GM12878 (cell line): ENCODE measurements at regions not wholly inside any gene's neighbourhood (a gene's known extent, or its start where the extent isn't known, plus 50 kb on each side); places are given as distances from the start of the nearest gene placed in this dataset.

Experiments used
- ATAC-seq: fragments of 200-7000 bp; cut with Tn5 transposase; 3 replicates; pipeline ENCODE4 v1.9.1; 2020; ENCODE audit warnings: mild to moderate bottlenecking, moderate library complexity
- BruUV-seq: library from RNA; stranded (reverse); fragments of 400-500 nt; replicated peaks from 2 replicates; lab custom pipeline; 2021; lab: Mats Ljungman, UMichigan
- CTCF ChIA-PET: fragments of 300-600 bp; sonication (Branson Sonifier 250); formaldehyde crosslinking; extraction: SDS; loops from one replicate; lab custom pipeline; 2021; ENCODE audit warnings: inconsistent platforms; lab: Yijun Ruan, JAX
- POLR2A ChIA-PET: fragments of 350-600 bp; formaldehyde crosslinking; extraction: SDS; loops from one replicate; lab custom pipeline; 2021; ENCODE audit warnings: inconsistent platforms; lab: Charles Lee
- RAD21 ChIA-PET: fragments of 300-600 bp; sonication (Branson Sonifier 250); formaldehyde crosslinking; loops from one replicate; lab custom pipeline; 2023; ENCODE audit warnings: antibody characterized with exemption; ENCODE audit not compliant: unreplicated experiment; lab: Charles Lee
- SMC1A ChIA-PET: fragments of 300-600 bp; sonication (Branson Sonifier 250); formaldehyde crosslinking; loops from one replicate; lab custom pipeline; 2023; ENCODE audit not compliant: unreplicated experiment, uncharacterized antibody; lab: Charles Lee
- DNase-seq: peaks from one replicate; pipeline ENCODE4 v3.0.0-alpha.2; 2011; ENCODE audit warnings: low read depth, low spot score
- FAIRE-seq: peaks from 3 replicates; lab custom pipeline; 2011; peaks lifted over from hg19 to GRCh38; lab: Jason Lieb, UNC
- H2AFZ ChIP-seq: 2 replicates; pipeline ENCODE4 v1.6.0; 2011; ENCODE audit warnings: low read depth, low read length, control low read depth; ENCODE audit not compliant: control insufficient read depth
- H3K27ac ChIP-seq: 2 replicates; pipeline ENCODE4 v1.5.1; 2011; ENCODE audit warnings: control low read depth; ENCODE audit not compliant: control insufficient read depth, insufficient read depth
- H3K27me3 ChIP-seq, 2 experiments: replicated peaks in 1 of 2; 2 replicates each; pipeline versions ENCODE4 v1.6.0 to v1.6.1; 2011; ENCODE audit warnings: low read length in 1 of 2; ENCODE audit not compliant: control insufficient read depth in 2 of 2, insufficient read depth in 2 of 2
- H3K36me3 ChIP-seq, 2 experiments: 2 replicates each; pipeline ENCODE4 v1.5.1; 2011; ENCODE audit warnings: low read length in 1 of 2; ENCODE audit not compliant: control insufficient read depth in 2 of 2, insufficient read depth in 2 of 2
- H3K4me1 ChIP-seq: 2 replicates; pipeline ENCODE4 v1.6.1; 2011; ENCODE audit warnings: mild to moderate bottlenecking, low read length, moderate library complexity, mixed read lengths; ENCODE audit not compliant: control insufficient read depth, insufficient read depth
- H3K4me2 ChIP-seq: 2 replicates; pipeline ENCODE4 v1.6.0; 2011; ENCODE audit warnings: control low read depth; ENCODE audit not compliant: control insufficient read depth, insufficient read depth
- H3K4me3 ChIP-seq: fragments of 200-600 bp; sonication (generic); 2 replicates; pipeline ENCODE4 v1.5.1; 2016
- H3K79me2 ChIP-seq: 2 replicates; pipeline ENCODE4 v1.6.0; 2011; ENCODE audit warnings: low read length; ENCODE audit not compliant: control insufficient read depth, insufficient read depth
- H3K9ac ChIP-seq: 2 replicates; pipeline ENCODE4 v1.8.0; 2011; ENCODE audit warnings: low read length, control low read depth, mixed read lengths; ENCODE audit not compliant: control insufficient read depth, insufficient read depth
- H3K9me3 ChIP-seq: replicated peaks from 3 replicates; pipeline ENCODE4 v1.5.1; 2011; ENCODE audit warnings: mild to moderate bottlenecking, low read length; ENCODE audit not compliant: control insufficient read depth, insufficient read depth
- H4K20me1 ChIP-seq: 2 replicates; pipeline ENCODE4 v1.6.0; 2011; ENCODE audit not compliant: control insufficient read depth, insufficient read depth
- BCLAF1 ChIP-seq: fragments of 450-650 bp; IDR thresholded peaks from 2 replicates; pipeline ENCODE4 v1.6.1; 2017; ENCODE audit warnings: antibody characterized with exemption, mild to moderate bottlenecking, moderate library complexity
- BRCA1 ChIP-seq: IDR thresholded peaks from 2 replicates; pipeline ENCODE4 v1.6.1; 2011; ENCODE audit warnings: low read depth, low read length, improper control_type of control experiment
- JUNB ChIP-seq: IDR thresholded peaks from 2 replicates; pipeline ENCODE4 v1.6.1; 2016; ENCODE audit warnings: antibody characterized with exemption, mild to moderate bottlenecking
- KAT2A ChIP-seq: conservative IDR thresholded peaks from 2 replicates; pipeline ENCODE4 v1.6.1; 2011; ENCODE audit warnings: low read depth, low read length; ENCODE audit not compliant: control insufficient read depth
- MAX ChIP-seq: IDR thresholded peaks from 2 replicates; pipeline ENCODE4 v1.6.1; 2012; ENCODE audit warnings: low read depth, low read length, improper control_type of control experiment
- MYC ChIP-seq: IDR thresholded peaks from 2 replicates; pipeline ENCODE4 v1.6.1; 2011; ENCODE audit warnings: mild to moderate bottlenecking, low read length, moderate library complexity, inconsistent platforms; ENCODE audit not compliant: insufficient read depth, insufficient replicate concordance, insufficient read length, severe bottlenecking
- NR2C1 ChIP-seq: fragments of 450-650 bp; IDR thresholded peaks from 2 replicates; pipeline ENCODE4 v1.6.1; 2017; ENCODE audit warnings: antibody characterized with exemption, mild to moderate bottlenecking, moderate library complexity
- POLR2A ChIP-seq: IDR thresholded peaks from 2 replicates; pipeline ENCODE4 v1.6.1; 2011; ENCODE audit warnings: low read depth, mild to moderate bottlenecking, low read length
- RFX5 ChIP-seq: IDR thresholded peaks from 2 replicates; pipeline ENCODE4 v1.6.1; 2011; ENCODE audit warnings: low read depth, low read length, improper control_type of control experiment
- SIX5 ChIP-seq: IDR thresholded peaks from 2 replicates; pipeline ENCODE4 v1.6.1; 2011; ENCODE audit warnings: mild to moderate bottlenecking, low read depth, low read length, moderate library complexity; ENCODE audit not compliant: severe bottlenecking
- WRNIP1 ChIP-seq: IDR thresholded peaks from 2 replicates; pipeline ENCODE4 v1.6.1; 2011; ENCODE audit warnings: low read depth, low read length, improper control_type of control experiment, borderline replicate concordance
- ZBED1 ChIP-seq: IDR thresholded peaks from 2 replicates; pipeline ENCODE4 v1.6.1; 2016; ENCODE audit warnings: borderline replicate concordance
- ZBTB33 ChIP-seq: fragments of 450-650 bp; IDR thresholded peaks from 2 replicates; pipeline ENCODE4 v1.6.1; 2017; ENCODE audit warnings: mild to moderate bottlenecking
- ZNF207 ChIP-seq: fragments of 450-650 bp; IDR thresholded peaks from 2 replicates; pipeline ENCODE4 v1.6.1; 2014; ENCODE audit warnings: antibody characterized with exemption, mild to moderate bottlenecking, borderline replicate concordance
- WGBS: methylation state at CpG from one replicate; pipeline ENCODE4 v1.1.6; 2016; ENCODE audit warnings: low lambda C conversion rate; ENCODE audit not compliant: insufficient replicate concordance, insufficient coverage; ENCODE audit errors: missing lambda C conversion rate; 5-methylcytosine and 5-hydroxymethylcytosine counted together
- in situ Hi-C: fragments of 300-500 bp; cut with MboI; formaldehyde crosslinking; loops from 9 replicates; pipeline ENCODE4 v1.14.3; 2018; ENCODE audit warnings: mixed read lengths
- intact Hi-C: fragments of 100-400 bp; cut with micrococcal nuclease; formaldehyde crosslinking; loops from one replicate; pipeline ENCODE4 v1.14.2; 2022; ENCODE audit not compliant: unreplicated experiment

- Histone ChIP-seq H3K36me3 (no peaks in the 10 kb centered on the region), H3K27me3 (no peaks in the 10 kb centered on the region), H3K4me2 (no peak overlapping the region), H3K27ac (no peak overlapping the region), H3K9me3 (no peaks in the 10 kb centered on the region), H3K4me3 (no peak overlapping the region), H4K20me1 (no peaks in the 10 kb centered on the region), H3K4me1 (peaks cover 5% of the 10 kb centered on the region), H2AFZ (no peak overlapping the region), H3K9ac (no peak overlapping the region), H3K79me2 (no peaks in the 10 kb centered on the region)
- intact Hi-C loops (no loop called here), in situ Hi-C loops (no loop called here)
- 32% methylated on average over 4 of the region's 4 CpGs for WGBS
- FAIRE-seq (no peak), ATAC-seq (no peak), DNase-seq (no peak)
- RAD21 ChIA-PET: interaction anchor here (0.9 to 7.9 kb wide), 9 partner anchors 9 to 94 kb away, joined by 3 to 41 read pairs (median 9); partner anchors contain the start of gene ARL15
- CTCF ChIA-PET: interaction anchor here (0.8 to 4.9 kb wide), 10 partner anchors 9 to 160 kb away, joined by 3 to 22 read pairs (median 4); partner anchors contain the start of gene ARL15
- no TSS peak for BruUV-seq
- TF ChIP-seq ZBTB33 (no peak), ZNF207 (no peak), SIX5 (no peak), KAT2A (no peak), BCLAF1 (no peak), JUNB (no peak), ZBED1 (no peak), NR2C1 (no peak), MYC (no peak), RFX5 (no peak), BRCA1 (no peak), POLR2A (no peak), MAX (no peak), WRNIP1 (no peak)
- POLR2A ChIA-PET: interaction anchor here (0.6 to 5.0 kb wide), 5 partner anchors 11 to 1302 kb away, joined by 3 to 30 read pairs (median 4); partner anchors contain the start of gene ARL15
- SMC1A ChIA-PET: interaction anchor here (1.1 to 8.7 kb wide), 9 partner anchors 9 to 95 kb away, joined by 3 to 71 read pairs (median 16); no protein-coding TSS in a partner anchor
Measured at GRCh38 chr5:54403885-54404416, 51.5 kb upstream of the HSPB3 start.
